GM10248 (cell line): ENCODE measurements at regions not wholly inside any gene's neighbourhood (a gene's known extent, or its start where the extent isn't known, plus 50 kb on each side); places are given as distances from the start of the nearest gene placed in this dataset.
"Not testable (repeated sequence)": the region's sequence is repeated elsewhere in the genome, so short reads cannot be mapped to it uniquely, and the experiment has no call there.

Experiments
- CTCF ChIA-PET: fragments of 300-600 bp; sonication (Branson Sonifier 250); formaldehyde crosslinking; extraction: SDS; loops from one replicate; lab custom pipeline; 2021; ENCODE audit warnings: antibody characterized with exemption; lab: Yijun Ruan, JAX
- POLR2A ChIA-PET: fragments of 350-650 bp; sonication (Branson Sonifier 250); formaldehyde crosslinking; extraction: SDS; loops from one replicate; lab custom pipeline; 2020; ENCODE audit warnings: antibody characterized with exemption; lab: Yijun Ruan, JAX
- DNase-seq: peaks from one replicate; pipeline ENCODE4 v3.0.0; 2012; ENCODE audit errors: extremely low spot score
- CTCF ChIP-seq: IDR thresholded peaks from 2 replicates; pipeline ENCODE4 v1.5.1; 2012; ENCODE audit warnings: mild to moderate bottlenecking, low read depth; ENCODE audit errors: extremely low read depth, missing control alignments, control extremely low read depth

- DNase-seq: no peak
- CTCF ChIA-PET: interaction anchor here (0.7 kb wide), 1 partner anchor 10 kb away, joined by 3 read pairs; no protein-coding TSS in a partner anchor
- TF ChIP-seq CTCF: no peak
- POLR2A ChIA-PET: no interaction called here
Measured at GRCh38 chr18:1438967-1439366, 534.3 kb downstream of the ADCYAP1 start.

- POLR2A ChIA-PET, DNase-seq, CTCF ChIA-PET: not testable (repeated sequence)
Measured at GRCh38 chr18:1444062-1444461, 539.4 kb downstream of the ADCYAP1 start.

GRCh38 chr18:1446765-1447164, 542.1 kb downstream of the ADCYAP1 start:
- ChIA-PET POLR2A (no interaction called here), CTCF (interaction anchor here (0.8 kb wide), 1 partner anchor 12 kb away, joined by 3 read pairs; no protein-coding TSS in a partner anchor)
- TF ChIP-seq CTCF: no peak
- DNase-seq: no peak

GRCh38 chr18:1452821-1453220, 548.1 kb downstream of the ADCYAP1 start:
- TF ChIP-seq CTCF: no peak
- POLR2A ChIA-PET: no interaction called here
- CTCF ChIA-PET: interaction anchor here (1.0 kb wide), 1 partner anchor 28 kb away, joined by 4 read pairs; no protein-coding TSS in a partner anchor

GRCh38 chr18:1455605-1456004, 550.9 kb downstream of the ADCYAP1 start:
- TF ChIP-seq CTCF: no peak
- ChIA-PET POLR2A (no interaction called here), CTCF (no interaction called here)
- no peak for DNase-seq

More at GRCh38 chr18:1452821-1453220, 548.1 kb downstream of the ADCYAP1 start:
- DNase-seq: no peak

GRCh38 chr18:1458547-1458946, 553.9 kb downstream of the ADCYAP1 start:
- no peak for DNase-seq
- TF ChIP-seq CTCF: no peak
- ChIA-PET POLR2A (no interaction called here), CTCF (interaction anchor here (1.1 kb wide), 1 partner anchor 12 kb away, joined by 3 read pairs; no protein-coding TSS in a partner anchor)

- ChIA-PET CTCF (no interaction called here), POLR2A (no interaction called here)
- TF ChIP-seq CTCF: no peak
- no peak for DNase-seq
Measured at GRCh38 chr18:1463981-1464380, 559.3 kb downstream of the ADCYAP1 start.
